ENCODE measurements at regions not wholly inside any gene's neighbourhood (a gene's known extent, or its start where the extent isn't known, plus 50 kb on each side); places are given as distances from the start of the nearest gene placed in this dataset.

DNA sequence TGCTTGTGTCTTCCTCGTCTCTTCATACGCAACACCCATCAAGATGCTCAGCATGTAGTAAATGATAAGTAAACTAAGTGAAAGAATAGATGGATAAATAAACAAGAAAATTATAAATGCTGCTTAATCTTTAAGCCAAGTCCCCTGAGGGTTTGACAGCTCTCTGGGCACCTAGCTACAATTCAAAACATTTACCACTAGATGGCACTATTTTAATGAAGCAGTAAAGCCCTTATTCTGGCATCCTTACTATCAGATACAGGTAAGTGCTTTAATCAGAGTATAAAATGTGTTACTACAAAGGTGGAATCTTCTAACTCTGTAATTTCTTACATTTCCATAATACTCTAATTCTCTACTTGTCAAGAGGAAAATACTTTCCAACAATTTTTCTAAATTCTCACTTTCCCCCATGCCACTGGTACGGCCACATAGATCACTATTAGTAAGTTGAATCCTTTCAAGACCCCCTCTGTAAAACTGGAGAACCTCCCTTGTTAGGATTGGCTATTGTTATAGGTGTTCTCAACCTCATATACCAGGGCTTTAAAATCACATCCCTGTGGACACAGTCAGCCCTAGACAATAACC lies 137.8 kb downstream of the BARHL2 start:
- no peaks in the 10 kb centered on the region for H3K4me1 Mint-ChIP-seq
- no peak overlapping the region for H3K27ac Mint-ChIP-seq (ENCODE audit: low read depth)
- H3K9me3 Mint-ChIP-seq, result no peaks in the 10 kb centered on the region
- peaks cover 7% of the 10 kb centered on the region for H3K27me3 Mint-ChIP-seq
- H3K36me3 Mint-ChIP-seq (ENCODE audit: insufficient read depth), result no peaks in the 10 kb centered on the region
- no peak for DNase-seq (ENCODE audit: low spot score in 2 of 2)
- no peak for ATAC-seq (replicated peaks; ENCODE audit: extremely low read depth, poor library complexity, severe bottlenecking)
- H3K4me3 Mint-ChIP-seq, result no peak overlapping the region

DNA sequence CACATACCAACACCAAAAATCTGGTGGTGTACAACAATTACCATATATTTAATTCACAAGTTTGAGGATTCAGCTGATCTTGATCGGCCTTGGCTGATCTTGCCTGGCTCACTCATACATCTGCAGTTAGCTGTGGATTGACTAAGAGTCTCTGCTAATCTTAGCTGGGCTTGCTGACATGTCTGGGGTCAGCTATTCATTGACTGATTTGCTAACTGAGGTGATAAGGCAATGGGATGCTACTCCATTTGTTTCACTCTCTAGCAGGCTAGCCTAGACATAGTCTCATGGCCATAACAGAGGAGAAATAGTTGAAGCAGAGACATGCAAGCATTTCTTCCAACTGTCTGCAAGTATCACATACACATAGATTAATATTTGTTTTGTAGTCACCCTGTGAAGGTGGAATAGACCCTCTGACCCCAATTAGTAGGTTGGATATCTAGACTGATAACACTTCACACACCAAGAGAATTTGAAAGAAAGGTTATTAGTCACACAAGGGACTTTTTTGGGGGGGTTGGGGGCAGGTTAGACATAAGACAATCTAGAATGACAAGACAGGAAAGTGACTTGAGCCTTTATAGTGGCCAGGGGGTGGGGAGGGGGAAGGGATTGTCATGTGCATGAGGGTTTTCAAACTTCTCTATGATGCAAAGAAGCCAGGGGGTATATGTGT lies 142.3 kb downstream of the BARHL2 start:
- Mint-ChIP-seq H3K27ac (ENCODE audit: low read depth) (no peak overlapping the region), H3K9me3 (no peaks in the 10 kb centered on the region), H3K4me1 (no peaks in the 10 kb centered on the region), H3K36me3 (ENCODE audit: insufficient read depth) (no peaks in the 10 kb centered on the region), H3K27me3 (peaks cover 30% of the 10 kb centered on the region), H3K4me3 (no peak overlapping the region)
- DNase-seq (ENCODE audit: low spot score in 2 of 2) (no peak), ATAC-seq (replicated peaks; ENCODE audit: extremely low read depth, poor library complexity, severe bottlenecking) (no peak)

DNA sequence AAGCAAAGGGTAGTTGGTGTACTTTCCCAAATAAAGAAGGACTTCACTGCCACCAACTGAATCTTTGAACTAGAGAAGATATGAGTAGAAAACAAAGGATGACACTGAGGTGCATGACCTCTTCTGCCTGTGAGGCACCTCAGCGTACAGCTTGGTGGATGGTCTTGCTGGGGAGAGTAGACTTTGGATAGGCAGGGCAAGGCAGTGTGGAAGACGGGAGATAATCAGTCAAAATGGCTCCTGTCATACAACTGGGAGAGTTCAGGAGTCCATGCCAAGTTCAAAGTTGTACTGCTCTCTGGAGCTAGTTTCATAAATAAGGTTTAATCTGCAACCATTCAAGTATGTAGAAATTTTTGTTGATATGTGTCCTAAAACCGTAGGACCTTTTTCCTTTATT lies 143.4 kb downstream of the BARHL2 start:
- no peaks in the 10 kb centered on the region for H3K36me3 Mint-ChIP-seq (ENCODE audit: insufficient read depth)
- no peak for ATAC-seq (replicated peaks; ENCODE audit: extremely low read depth, poor library complexity, severe bottlenecking)
- no peak overlapping the region for H3K4me3 Mint-ChIP-seq
- H3K27ac Mint-ChIP-seq (ENCODE audit: low read depth), result no peak overlapping the region
- DNase-seq (ENCODE audit: low spot score in 2 of 2), result no peak
- H3K9me3 Mint-ChIP-seq, result no peaks in the 10 kb centered on the region
- peaks cover 41% of the 10 kb centered on the region for H3K27me3 Mint-ChIP-seq
- H3K4me1 Mint-ChIP-seq, result no peaks in the 10 kb centered on the region

DNA sequence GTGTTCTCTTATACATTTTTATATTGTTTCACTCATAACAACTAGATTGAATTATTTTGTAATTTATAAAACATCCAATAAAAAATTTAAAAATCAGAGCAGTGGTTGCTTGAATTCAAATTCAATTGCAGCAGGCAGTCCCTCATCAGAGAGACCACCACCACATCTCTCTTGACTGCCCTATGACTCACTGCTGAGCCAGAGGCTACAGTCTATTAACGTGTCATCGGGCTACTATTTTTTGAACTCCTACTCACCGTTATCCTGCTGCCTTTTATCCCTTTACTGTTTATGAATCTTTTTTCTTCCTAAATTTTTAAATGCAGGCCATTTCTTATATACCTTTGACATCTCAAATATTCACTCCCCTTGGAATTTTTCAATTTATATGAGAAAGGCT lies 144.7 kb downstream of the BARHL2 start:
- ATAC-seq (replicated peaks; ENCODE audit: extremely low read depth, poor library complexity, severe bottlenecking) (no peak), DNase-seq (ENCODE audit: low spot score in 2 of 2) (no peak)
- no peaks in the 10 kb centered on the region for H3K4me1 Mint-ChIP-seq
- no peaks in the 10 kb centered on the region for H3K9me3 Mint-ChIP-seq
- H3K27ac Mint-ChIP-seq (ENCODE audit: low read depth), result no peak overlapping the region
- no peak overlapping the region for H3K4me3 Mint-ChIP-seq
- no peaks in the 10 kb centered on the region for H3K36me3 Mint-ChIP-seq (ENCODE audit: insufficient read depth)
- H3K27me3 Mint-ChIP-seq, result peaks cover 50% of the 10 kb centered on the region

DNA sequence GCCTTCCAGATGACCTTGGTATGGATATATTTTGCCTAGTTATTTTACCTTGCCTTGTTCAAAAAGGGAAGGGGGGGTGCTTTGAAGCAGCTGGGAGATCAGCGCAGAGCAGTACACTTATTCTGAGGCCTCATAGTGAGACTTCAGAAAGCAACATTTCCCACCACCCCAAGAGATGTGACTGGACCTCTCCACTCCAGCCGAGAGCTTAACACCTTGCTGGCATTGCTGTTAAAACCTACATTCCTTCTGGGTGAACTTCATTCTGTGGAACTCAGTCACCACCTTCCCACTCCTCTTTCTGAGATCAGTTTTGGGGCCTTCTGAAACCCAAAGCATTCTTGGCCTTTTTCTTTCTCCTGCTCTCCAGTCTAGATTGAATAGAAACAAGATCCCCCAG lies 148.7 kb downstream of the BARHL2 start:
- Mint-ChIP-seq H3K9me3 (no peaks in the 10 kb centered on the region), H3K4me3 (no peak overlapping the region), H3K36me3 (ENCODE audit: insufficient read depth) (no peaks in the 10 kb centered on the region), H3K27me3 (peaks cover 43% of the 10 kb centered on the region), H3K4me1 (no peaks in the 10 kb centered on the region), H3K27ac (ENCODE audit: low read depth) (no peak overlapping the region)
- DNase-seq (ENCODE audit: low spot score in 2 of 2) (no peak), ATAC-seq (replicated peaks; ENCODE audit: extremely low read depth, poor library complexity, severe bottlenecking) (no peak)

DNA sequence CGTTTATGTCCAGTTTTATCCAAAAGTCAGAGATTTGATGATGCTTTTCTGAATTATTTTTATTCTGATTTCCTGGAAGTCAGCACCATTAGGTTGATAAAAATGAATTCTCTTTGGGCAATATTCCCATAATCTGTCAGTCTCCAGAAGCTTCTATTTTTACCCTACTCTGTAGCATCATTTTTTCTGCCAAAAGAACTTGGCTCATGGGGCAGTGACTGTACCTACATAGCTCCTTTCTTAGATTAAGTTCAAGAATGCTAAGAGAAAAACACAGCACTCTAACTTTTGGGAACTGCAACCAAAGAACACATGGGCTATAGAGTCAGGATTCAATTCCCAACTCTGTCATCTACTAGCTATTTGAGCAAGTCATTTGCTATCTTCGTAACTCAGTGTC lies 152.9 kb downstream of the BARHL2 start:
- Mint-ChIP-seq H3K4me3 (no peak overlapping the region), H3K36me3 (ENCODE audit: insufficient read depth) (no peaks in the 10 kb centered on the region), H3K4me1 (no peaks in the 10 kb centered on the region), H3K27ac (ENCODE audit: low read depth) (no peak overlapping the region), H3K9me3 (no peaks in the 10 kb centered on the region), H3K27me3 (peaks cover 23% of the 10 kb centered on the region)
- ATAC-seq (replicated peaks; ENCODE audit: extremely low read depth, poor library complexity, severe bottlenecking) (no peak), DNase-seq (ENCODE audit: low spot score in 2 of 2) (no peak)

DNA sequence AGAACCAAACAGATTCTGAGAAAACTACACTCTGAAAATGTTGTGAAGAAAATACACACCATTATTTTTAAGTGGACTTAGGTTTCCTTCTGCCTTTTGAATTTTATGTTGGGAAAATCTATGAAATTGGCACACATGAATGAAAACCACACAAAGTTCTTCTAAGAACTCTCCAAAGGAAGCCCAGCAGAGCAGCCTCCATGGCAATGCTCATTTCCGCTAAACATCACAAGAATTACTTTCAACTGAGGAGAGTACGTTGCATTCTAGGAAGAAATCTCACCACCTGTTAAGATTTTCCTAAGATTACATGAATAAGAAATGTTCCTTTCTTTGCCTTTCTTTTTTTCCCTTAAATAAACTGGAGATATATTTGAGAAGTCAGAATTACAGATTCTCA lies 154.2 kb downstream of the BARHL2 start:
- Mint-ChIP-seq H3K27me3 (peaks cover 23% of the 10 kb centered on the region), H3K36me3 (ENCODE audit: insufficient read depth) (no peaks in the 10 kb centered on the region), H3K4me3 (no peak overlapping the region), H3K9me3 (no peaks in the 10 kb centered on the region), H3K4me1 (no peaks in the 10 kb centered on the region), H3K27ac (ENCODE audit: low read depth) (no peak overlapping the region)
- DNase-seq (ENCODE audit: low spot score in 2 of 2), result no peak
- ATAC-seq (replicated peaks; ENCODE audit: extremely low read depth, poor library complexity, severe bottlenecking), result no peak

DNA sequence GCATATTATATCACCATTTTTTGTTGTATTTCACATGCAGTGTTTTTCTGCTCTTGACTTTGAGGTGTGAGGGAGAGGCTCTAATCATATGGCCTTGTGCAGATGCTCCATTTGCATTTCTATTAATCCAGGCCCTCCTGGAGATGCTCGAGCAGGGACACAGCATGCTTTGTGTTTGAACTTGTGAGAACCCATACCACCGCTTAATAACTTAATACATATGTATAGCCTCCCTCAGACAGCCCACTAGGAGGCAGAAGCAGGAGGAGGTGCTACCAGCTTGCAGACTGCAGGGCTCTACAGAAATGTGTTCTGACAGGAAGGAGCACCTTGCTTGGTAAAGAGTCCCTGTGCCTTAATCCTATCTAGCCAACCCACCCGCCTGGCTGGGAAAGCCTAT lies 155.2 kb downstream of the BARHL2 start:
- Mint-ChIP-seq H3K4me3 (no peak overlapping the region), H3K4me1 (no peaks in the 10 kb centered on the region), H3K9me3 (no peaks in the 10 kb centered on the region), H3K36me3 (ENCODE audit: insufficient read depth) (no peaks in the 10 kb centered on the region), H3K27ac (ENCODE audit: low read depth) (no peak overlapping the region), H3K27me3 (peaks cover 30% of the 10 kb centered on the region)
- ATAC-seq (replicated peaks; ENCODE audit: extremely low read depth, poor library complexity, severe bottlenecking) (no peak), DNase-seq (ENCODE audit: low spot score in 2 of 2) (no peak)

DNA sequence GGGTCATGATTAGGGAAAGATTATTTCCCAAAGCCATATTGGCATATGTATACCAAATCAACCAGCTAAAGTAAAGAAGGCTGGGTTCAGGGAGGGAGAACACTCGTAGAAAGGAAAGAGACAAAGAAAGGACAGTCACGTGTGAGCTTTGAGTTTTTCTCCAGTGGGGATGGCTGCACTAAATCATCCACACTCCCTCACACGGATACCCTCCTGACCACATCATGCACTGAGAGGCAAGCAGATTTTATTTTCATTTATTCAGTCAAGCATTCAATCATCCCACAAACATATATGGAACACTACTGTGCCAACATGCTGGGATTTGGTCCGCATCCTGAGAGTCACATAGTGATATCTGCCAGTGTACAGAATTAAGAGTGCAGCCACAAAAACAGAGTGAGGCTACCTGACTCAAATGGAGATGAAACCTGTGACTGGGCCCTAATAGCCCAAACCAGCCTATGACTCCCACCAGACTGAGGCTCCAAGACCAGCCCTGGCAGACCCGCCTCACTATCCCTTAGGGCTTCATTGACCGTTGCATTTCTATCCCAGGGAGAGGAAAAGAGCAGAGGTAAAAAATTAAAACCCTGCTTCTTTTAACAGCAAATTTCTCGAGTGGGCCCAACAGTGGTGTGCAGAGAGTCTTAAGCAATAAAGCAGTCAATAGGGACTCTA lies 155.9 kb downstream of the BARHL2 start:
- Mint-ChIP-seq H3K36me3 (ENCODE audit: insufficient read depth) (no peaks in the 10 kb centered on the region), H3K27ac (ENCODE audit: low read depth) (no peak overlapping the region), H3K27me3 (peaks cover 30% of the 10 kb centered on the region), H3K4me3 (no peak overlapping the region), H3K9me3 (no peaks in the 10 kb centered on the region), H3K4me1 (no peaks in the 10 kb centered on the region)
- ATAC-seq (replicated peaks; ENCODE audit: extremely low read depth, poor library complexity, severe bottlenecking) (no peak), DNase-seq (ENCODE audit: low spot score in 2 of 2) (no peak)

DNA sequence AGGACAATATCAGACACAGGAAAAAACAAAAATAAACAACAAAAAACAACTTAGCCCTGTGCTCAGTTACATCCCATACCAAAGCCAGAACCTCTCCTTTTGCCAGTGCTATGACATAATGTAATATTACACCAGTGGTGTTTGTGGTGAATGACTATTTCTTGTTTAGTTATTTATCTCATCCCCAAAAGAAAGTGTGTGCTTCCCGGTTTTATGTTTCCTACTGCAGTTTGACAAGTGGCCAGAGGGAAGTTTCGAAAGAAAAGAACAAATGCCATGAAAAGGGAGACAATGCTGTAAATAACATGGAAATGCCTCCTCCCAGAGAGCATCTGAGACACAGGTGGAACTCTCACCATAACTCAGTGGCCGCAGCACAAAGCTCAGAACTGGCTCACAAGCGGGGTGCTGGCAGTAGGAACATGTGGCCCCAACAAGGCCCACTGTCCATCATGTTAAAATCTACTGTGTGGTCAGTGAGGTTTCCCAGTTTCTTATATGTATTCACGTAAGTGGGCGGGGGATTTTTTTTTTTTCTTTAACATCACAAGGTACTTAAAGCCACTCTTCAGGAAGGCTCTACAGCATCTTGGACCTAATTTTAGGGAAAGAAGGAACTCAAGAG lies 158.2 kb downstream of the BARHL2 start:
- H3K4me3 Mint-ChIP-seq, result no peak overlapping the region
- DNase-seq (ENCODE audit: low spot score in 2 of 2) (no peak), ATAC-seq (replicated peaks; ENCODE audit: extremely low read depth, poor library complexity, severe bottlenecking) (no peak)
- no peak overlapping the region for H3K27ac Mint-ChIP-seq (ENCODE audit: low read depth)
- H3K36me3 Mint-ChIP-seq (ENCODE audit: insufficient read depth), result no peaks in the 10 kb centered on the region
- peaks cover 37% of the 10 kb centered on the region for H3K27me3 Mint-ChIP-seq
- no peaks in the 10 kb centered on the region for H3K9me3 Mint-ChIP-seq
- H3K4me1 Mint-ChIP-seq, result no peaks in the 10 kb centered on the region

DNA sequence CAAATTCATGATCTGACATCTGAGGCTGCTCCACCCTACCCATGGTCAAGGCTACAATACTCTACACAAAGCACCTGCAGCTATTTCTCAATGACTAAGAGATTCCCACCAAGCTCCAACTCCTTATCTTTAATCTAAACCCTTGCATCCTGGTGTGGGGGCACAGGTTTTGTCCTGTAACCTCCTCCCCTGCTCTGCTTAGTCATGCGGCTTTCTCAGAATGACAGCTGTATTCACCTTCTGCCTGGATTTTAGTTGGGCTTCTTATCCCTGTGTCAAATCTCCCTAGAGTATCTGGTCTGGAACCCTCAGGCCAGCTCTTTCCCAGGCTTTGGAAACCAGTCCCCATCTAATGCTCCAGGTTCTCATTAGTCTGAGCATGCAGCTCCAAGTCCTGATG lies 159.0 kb downstream of the BARHL2 start:
- H3K36me3 Mint-ChIP-seq (ENCODE audit: insufficient read depth), result peaks cover under 1% of the 10 kb centered on the region
- H3K27me3 Mint-ChIP-seq, result peaks cover 44% of the 10 kb centered on the region
- ATAC-seq (replicated peaks; ENCODE audit: extremely low read depth, poor library complexity, severe bottlenecking), result no peak
- H3K4me1 Mint-ChIP-seq, result no peaks in the 10 kb centered on the region
- no peak overlapping the region for H3K27ac Mint-ChIP-seq (ENCODE audit: low read depth)
- DNase-seq (ENCODE audit: low spot score in 2 of 2), result no peak
- no peak overlapping the region for H3K4me3 Mint-ChIP-seq
- no peaks in the 10 kb centered on the region for H3K9me3 Mint-ChIP-seq

DNA sequence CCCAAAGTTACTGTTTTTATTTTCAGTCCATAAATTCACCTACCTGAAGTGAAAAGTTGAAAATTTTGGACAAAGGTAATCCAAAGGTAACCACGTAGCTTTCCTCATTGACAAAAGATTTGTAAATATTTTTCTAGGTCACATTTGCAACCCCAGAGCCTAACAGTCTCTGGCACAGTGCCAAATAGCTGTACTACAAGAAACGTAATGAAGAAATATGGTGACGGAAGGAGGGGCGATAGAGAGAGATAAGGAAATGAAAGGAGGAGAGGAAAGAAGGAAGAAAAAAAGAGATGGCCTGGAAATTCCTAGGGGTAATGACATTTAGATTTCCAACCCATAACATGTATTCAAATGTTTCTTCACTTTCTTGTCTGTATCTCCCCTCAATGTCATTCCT lies 159.4 kb downstream of the BARHL2 start:
- Mint-ChIP-seq H3K9me3 (no peaks in the 10 kb centered on the region), H3K4me3 (no peak overlapping the region), H3K27me3 (peaks cover 48% of the 10 kb centered on the region), H3K27ac (ENCODE audit: low read depth) (no peak overlapping the region), H3K36me3 (ENCODE audit: insufficient read depth) (peaks cover 2% of the 10 kb centered on the region), H3K4me1 (no peaks in the 10 kb centered on the region)
- ATAC-seq (replicated peaks; ENCODE audit: extremely low read depth, poor library complexity, severe bottlenecking) (no peak), DNase-seq (ENCODE audit: low spot score in 2 of 2) (no peak)

Data from central memory CD8-positive, alpha-beta T cell (primary cell).